Panc1 (cell line): ENCODE measurements at regions not wholly inside any gene's neighbourhood (a gene's known extent, or its start where the extent isn't known, plus 50 kb on each side); places are given as distances from the start of the nearest gene placed in this dataset.

Source experiments
- ATAC-seq: fragments of 200-7000 bp; cut with Tn5 transposase; 2 replicates; pipeline ENCODE4 v1.9.1; 2020; ENCODE audit warnings: mild to moderate bottlenecking, moderate library complexity
- BruUV-seq: library from RNA; stranded (reverse); fragments of 400-500 nt; replicated peaks from 2 replicates; lab custom pipeline; 2021; lab: Mats Ljungman, UMichigan
- CTCF ChIA-PET: fragments of 300-600 bp; sonication (Branson Sonifier 250); formaldehyde crosslinking; loops from one replicate; lab custom pipeline; 2022; ENCODE audit warnings: antibody characterized with exemption; lab: Charles Lee
- POLR2A ChIA-PET: fragments of 300-600 bp; sonication (Branson Sonifier 250); formaldehyde crosslinking; loops from one replicate; lab custom pipeline; 2022; ENCODE audit warnings: antibody characterized with exemption; lab: Charles Lee
- DNase-seq: peaks from one replicate; pipeline ENCODE4 v3.0.0-alpha.2; 2010; ENCODE audit warnings: low read depth, low spot score
- H3K27ac ChIP-seq: 2 replicates; pipeline ENCODE4 v1.5.1; 2011; ENCODE audit warnings: mild to moderate bottlenecking, low read length, inconsistent platforms
- H3K27me3 ChIP-seq: fragments of 200-500 bp; sonication (Bioruptor generic); 2 replicates; pipeline ENCODE4 v1.6.0; 2014; ENCODE audit warnings: low read length, inconsistent platforms; ENCODE audit not compliant: control insufficient read depth, insufficient read depth
- H3K36me3 ChIP-seq: fragments of 200-500 bp; sonication (Bioruptor generic); 2 replicates; pipeline ENCODE4 v1.5.1; 2014; ENCODE audit warnings: inconsistent platforms, mild to moderate bottlenecking, low read length, moderate library complexity; ENCODE audit not compliant: control insufficient read depth, insufficient read depth
- H3K4me1 ChIP-seq: 2 replicates; pipeline ENCODE4 v1.5.1; 2011; ENCODE audit warnings: inconsistent platforms, mild to moderate bottlenecking, low read length, moderate library complexity; ENCODE audit not compliant: control insufficient read depth, insufficient read depth
- H3K4me3 ChIP-seq, 2 experiments: 2 replicates each; pipeline ENCODE4 v1.5.1; 2011 to 2012; ENCODE audit warnings: low read depth in 2 of 2, low read length in 2 of 2, mild to moderate bottlenecking in 2 of 2, inconsistent platforms in 1 of 2, moderate library complexity in 1 of 2
- H3K9me3 ChIP-seq: fragments of 200-500 bp; sonication (Bioruptor generic); 2 replicates; pipeline ENCODE4 v1.5.1; 2014; ENCODE audit warnings: low read depth, mild to moderate bottlenecking, inconsistent platforms, low read length, moderate library complexity; ENCODE audit not compliant: control insufficient read depth, insufficient read depth
- POLR2AphosphoS5 ChIP-seq: IDR thresholded peaks from 2 replicates; pipeline ENCODE4 v1.6.1; 2012; ENCODE audit warnings: mild to moderate bottlenecking, low read depth, low read length, moderate library complexity
- REST ChIP-seq, 2 experiments: IDR thresholded peaks; 2 replicates each; pipeline ENCODE4 v1.6.1; 2011 to 2012; ENCODE audit warnings: low read depth in 2 of 2, control low read depth in 1 of 2, low read length in 1 of 2, mild to moderate bottlenecking in 1 of 2, moderate library complexity in 1 of 2; ENCODE audit not compliant: insufficient read depth in 1 of 2
- SIN3A ChIP-seq: IDR thresholded peaks from 2 replicates; pipeline ENCODE4 v1.6.1; 2012; ENCODE audit warnings: low read depth, mild to moderate bottlenecking, low read length, moderate library complexity, borderline replicate concordance; ENCODE audit not compliant: insufficient read depth
- TCF7L2 ChIP-seq: IDR thresholded peaks from 2 replicates; pipeline ENCODE4 v1.6.1; 2011; ENCODE audit warnings: mild to moderate bottlenecking, low read depth, low read length, inconsistent platforms
- in situ Hi-C: cut with HindIII; loops from 2 replicates; pipeline ENCODE4 v1.10.0; 2016; ENCODE audit warnings: low sequenced_read_pairs, low pct_unique_long_range_greater_than_20kb
- intact Hi-C: fragments of 100-400 bp; cut with micrococcal nuclease; formaldehyde crosslinking; loops from one replicate; pipeline ENCODE4 v1.10.0; 2022; ENCODE audit not compliant: unreplicated experiment
- TF ChIP-seq, protein P1 (sequence below): fragments of 450-650 bp; IDR thresholded peaks from 2 replicates; pipeline ENCODE4 v1.5.1; 2017; ENCODE audit warnings: mild to moderate bottlenecking

GRCh38 chr2:129711816-129712675, 267.4 kb upstream of the RAB6C start:
- no peak for ATAC-seq
- TF ChIP-seq POLR2AphosphoS5: no peak
- TF ChIP-seq, protein P1, sequence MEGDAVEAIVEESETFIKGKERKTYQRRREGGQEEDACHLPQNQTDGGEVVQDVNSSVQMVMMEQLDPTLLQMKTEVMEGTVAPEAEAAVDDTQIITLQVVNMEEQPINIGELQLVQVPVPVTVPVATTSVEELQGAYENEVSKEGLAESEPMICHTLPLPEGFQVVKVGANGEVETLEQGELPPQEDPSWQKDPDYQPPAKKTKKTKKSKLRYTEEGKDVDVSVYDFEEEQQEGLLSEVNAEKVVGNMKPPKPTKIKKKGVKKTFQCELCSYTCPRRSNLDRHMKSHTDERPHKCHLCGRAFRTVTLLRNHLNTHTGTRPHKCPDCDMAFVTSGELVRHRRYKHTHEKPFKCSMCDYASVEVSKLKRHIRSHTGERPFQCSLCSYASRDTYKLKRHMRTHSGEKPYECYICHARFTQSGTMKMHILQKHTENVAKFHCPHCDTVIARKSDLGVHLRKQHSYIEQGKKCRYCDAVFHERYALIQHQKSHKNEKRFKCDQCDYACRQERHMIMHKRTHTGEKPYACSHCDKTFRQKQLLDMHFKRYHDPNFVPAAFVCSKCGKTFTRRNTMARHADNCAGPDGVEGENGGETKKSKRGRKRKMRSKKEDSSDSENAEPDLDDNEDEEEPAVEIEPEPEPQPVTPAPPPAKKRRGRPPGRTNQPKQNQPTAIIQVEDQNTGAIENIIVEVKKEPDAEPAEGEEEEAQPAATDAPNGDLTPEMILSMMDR: no peak
- no peak for TF ChIP-seq SIN3A
- TF ChIP-seq REST (IDR thresholded peaks at IDR 0.05; ENCODE audit: insufficient read depth in 1 of 2, low read depth in 2 of 2, low read length in 1 of 2): no peak
- TF ChIP-seq TCF7L2: no peak
- Histone ChIP-seq H3K4me1 (no peaks in the 10 kb centered on the region), H3K4me3 (no peak overlapping the region), H3K27me3 (peaks cover 9% of the 10 kb centered on the region), H3K27ac (no peak overlapping the region), H3K9me3 (no peaks in the 10 kb centered on the region), H3K36me3 (no peaks in the 10 kb centered on the region)
- intact Hi-C loops (no loop called here), in situ Hi-C loops (no loop called here)
- POLR2A ChIA-PET: no interaction called here
- DNase-seq: no peak
- no TSS peak for BruUV-seq
- CTCF ChIA-PET: no interaction called here

DNA sequence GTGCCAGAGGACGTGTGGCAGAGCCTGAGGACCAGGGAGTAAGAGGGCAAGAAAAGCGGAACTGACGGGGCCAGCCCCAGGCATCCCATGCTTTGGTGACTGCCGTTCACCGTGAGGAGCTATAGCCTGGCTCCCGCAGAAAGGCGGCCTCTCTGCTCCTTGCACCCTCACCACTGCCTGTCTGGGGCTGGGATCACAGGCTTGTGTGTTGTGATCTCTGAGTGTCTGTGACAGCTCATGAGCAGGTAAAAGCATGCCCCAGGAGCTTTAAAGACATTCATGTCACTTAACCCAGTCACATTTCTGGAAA, 266.8 kb upstream of the RAB6C start:
- H3K36me3 ChIP-seq: no peaks in the 10 kb centered on the region
- intact Hi-C loops: no loop called here
- BruUV-seq: no TSS peak
- DNase-seq: no peak
- ChIA-PET CTCF (no interaction called here), POLR2A (no interaction called here)
- in situ Hi-C loops: no loop called here
- TF ChIP-seq, protein P1: no peak
- no peak for TF ChIP-seq POLR2AphosphoS5
- H3K4me1 ChIP-seq: no peaks in the 10 kb centered on the region
- no peak for ATAC-seq
- H3K27me3 ChIP-seq: peaks cover 9% of the 10 kb centered on the region
- no peak overlapping the region for H3K4me3 ChIP-seq
- no peaks in the 10 kb centered on the region for H3K9me3 ChIP-seq
- H3K27ac ChIP-seq: no peak overlapping the region
